Dedifferentiated amniotic fluid mesenchymal stem cell (primary cell): ENCODE measurements at regions not wholly inside any gene's neighbourhood (a gene's known extent, or its start where the extent isn't known, plus 50 kb on each side); places are given as distances from the start of the nearest gene placed in this dataset.
A peak's percentile ranks its signal among the peaks of the same experiment; 100 is the strongest.

Experiments used
- DNase-seq: peaks from one replicate; pipeline ENCODE4 v3.0.0-alpha.2; 2016; ENCODE audit errors: extremely low spot score

GRCh38 chr3:117254985-117255384, 545.4 kb downstream of the TUSC7 start:
- DNase-seq: no peak

DNA sequence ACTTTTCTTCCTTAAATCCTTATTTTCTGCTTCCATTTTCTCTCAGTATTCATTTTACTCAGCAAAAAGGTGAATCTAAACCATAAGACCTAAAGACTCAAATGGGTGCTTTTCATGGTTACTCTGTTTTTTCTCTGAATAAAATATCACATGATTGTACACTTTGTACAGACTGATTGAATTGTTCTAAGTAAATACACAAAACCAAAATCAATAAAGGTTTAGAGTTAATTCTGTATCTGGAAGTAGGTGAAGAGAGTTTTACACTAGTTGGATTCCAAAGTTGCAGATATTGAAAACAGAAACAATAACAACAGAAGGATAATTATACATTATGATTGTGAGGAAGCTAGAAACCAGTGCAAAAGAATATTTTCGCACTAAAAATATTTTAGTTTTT, 546.2 kb downstream of the TUSC7 start:
- no peak for DNase-seq

GRCh38 chr3:117261983-117262421, 552.4 kb downstream of the TUSC7 start:
- DNase-seq: no peak

GRCh38 chr3:117263270-117263669, 553.7 kb downstream of the TUSC7 start:
- no peak for DNase-seq

DNA sequence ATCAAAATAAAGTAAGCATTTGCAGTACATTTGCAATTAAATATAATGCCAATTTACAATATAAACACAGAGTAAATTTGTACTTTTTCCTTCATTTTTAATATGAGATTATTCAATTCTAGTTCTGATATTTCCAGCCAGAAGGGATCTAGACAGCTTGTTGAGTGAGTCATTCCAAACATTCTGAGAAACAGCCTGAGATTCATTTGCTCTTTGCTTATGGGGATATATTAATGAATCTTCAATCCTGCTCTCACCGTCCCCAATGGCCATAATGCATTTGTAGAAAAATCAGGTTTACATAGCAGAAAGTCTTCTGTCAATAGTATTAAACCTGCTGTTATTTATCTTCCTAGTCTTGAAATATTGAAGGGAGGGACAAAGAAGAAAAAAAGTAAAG, 554.2 kb downstream of the TUSC7 start:
- DNase-seq: no peak

- no peak for DNase-seq
Observed at GRCh38 chr3:117264204-117264994, 554.8 kb downstream of the TUSC7 start.

GRCh38 chr3:117266806-117267205, 557.2 kb downstream of the TUSC7 start:
- no peak for DNase-seq

DNA sequence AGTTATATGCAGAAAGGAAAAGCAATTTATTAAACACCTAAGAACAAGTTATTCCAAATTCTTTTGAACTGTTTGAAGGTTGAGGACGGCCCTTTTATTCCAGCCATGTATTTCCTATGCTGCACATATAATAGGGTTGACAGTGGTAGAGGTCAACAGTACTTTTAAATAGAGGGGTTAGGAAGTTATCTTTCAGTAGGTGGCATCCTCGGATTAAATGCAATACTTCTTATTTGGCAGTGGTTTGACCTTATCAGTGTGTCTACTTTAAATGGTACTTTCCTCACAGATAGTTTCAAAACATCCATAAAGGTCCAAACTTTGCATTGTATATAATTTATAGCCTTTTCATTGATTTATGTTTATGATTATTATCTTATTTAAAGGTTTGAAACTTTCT, 558.7 kb downstream of the TUSC7 start:
- DNase-seq: no peak

- DNase-seq: no peak
Observed at GRCh38 chr3:117272274-117272673, 562.7 kb downstream of the TUSC7 start.

- no peak for DNase-seq
Observed at GRCh38 chr3:117272876-117273523, 563.4 kb downstream of the TUSC7 start.

DNA sequence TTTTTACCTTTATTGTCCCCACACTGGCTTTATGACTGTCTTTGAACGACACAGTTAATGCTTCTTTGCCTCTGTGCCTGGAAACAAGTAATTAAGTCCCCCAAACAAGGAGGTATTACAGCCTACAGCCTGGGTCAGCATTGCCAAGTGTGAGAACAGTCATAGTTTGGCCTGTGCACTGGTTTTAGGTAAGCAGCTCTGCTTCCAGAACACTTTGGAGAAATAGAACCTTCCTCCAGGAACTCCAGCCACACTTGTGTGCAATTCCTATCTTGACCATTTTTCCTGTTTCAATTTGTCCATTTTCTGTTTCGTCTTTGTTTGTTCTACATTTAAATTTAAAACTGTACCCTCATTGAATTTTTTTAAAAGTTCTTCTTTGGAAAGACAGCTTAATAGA, 568.2 kb downstream of the TUSC7 start:
- DNase-seq: no peak

GRCh38 chr3:117278424-117279190, 569.0 kb downstream of the TUSC7 start:
- DNase-seq: no peak

DNA sequence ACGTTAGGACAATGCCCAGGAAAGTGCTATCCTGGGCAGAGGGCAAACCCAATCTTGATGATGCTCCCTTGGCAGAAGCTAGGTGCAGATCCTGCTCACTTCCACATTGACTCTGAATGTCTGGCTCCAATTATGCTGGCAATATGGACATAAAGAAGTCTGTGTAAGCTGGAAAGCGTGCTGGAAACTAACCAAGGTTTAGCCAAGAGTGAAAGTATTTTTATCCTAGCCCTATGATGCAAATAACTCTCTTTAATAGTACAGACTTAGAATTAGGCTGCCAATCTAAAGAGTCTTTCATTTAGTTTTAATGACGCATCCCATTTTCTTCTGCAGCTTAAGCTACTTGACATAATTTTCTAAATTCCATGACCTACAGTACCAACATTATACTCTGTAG, 571.8 kb downstream of the TUSC7 start:
- DNase-seq: peak; percentile 28

DNA sequence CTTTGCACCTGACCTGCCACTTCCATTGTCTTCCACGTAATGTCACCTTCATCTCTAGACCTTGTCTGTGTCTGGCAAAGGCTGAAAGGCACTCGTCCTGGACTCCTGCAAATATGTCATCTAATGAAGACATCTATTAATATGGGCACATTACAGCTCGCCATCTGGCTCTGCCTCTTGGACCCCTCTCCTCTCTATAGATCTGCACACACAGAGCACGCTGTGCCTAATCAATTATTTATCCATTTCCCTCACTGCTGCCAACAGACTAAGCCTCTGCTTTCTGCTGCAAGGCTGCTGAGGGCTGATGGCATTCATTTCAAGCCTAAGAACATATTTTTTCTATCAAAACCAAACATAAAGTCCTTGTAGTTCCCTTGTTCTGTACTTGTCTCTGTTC, 573.0 kb downstream of the TUSC7 start:
- DNase-seq: no peak

DNA sequence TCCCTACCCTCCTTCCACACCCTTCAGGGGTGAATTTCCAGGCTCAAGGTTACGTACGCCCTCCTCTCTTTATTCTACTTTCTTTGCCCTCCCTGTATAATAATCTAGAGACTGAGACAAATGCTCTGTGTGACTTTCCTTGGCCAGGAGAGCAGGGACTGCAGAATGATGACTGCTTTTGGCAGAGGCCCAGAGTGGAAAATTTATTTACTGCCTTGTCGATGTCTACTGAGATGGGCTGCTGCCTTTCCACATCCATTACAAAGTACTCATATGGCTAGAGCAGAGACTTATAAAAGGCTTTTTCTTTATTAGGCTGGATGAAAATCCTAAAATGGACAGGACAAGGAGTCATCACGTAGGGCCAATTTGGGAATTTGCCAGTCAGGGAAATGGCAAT, 576.2 kb downstream of the TUSC7 start:
- DNase-seq: no peak

DNA sequence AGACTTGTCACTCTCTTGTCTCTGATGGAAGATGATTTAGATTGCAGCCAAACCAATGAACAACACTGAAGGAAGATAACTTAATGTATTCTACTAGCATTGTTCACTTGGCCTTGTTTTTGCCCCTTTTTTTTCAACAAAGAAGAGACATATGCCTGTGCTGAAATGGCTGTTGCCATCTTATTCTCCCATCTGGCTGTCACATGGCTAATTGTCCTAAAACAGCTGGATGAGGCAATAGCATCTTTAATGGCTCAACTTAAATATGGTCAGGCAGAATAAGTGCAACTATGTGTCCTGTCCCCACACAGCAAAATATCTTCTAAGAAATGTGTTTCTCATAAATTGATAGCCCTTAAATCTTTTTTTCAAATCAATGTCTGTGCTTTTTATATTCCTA, 576.9 kb downstream of the TUSC7 start:
- no peak for DNase-seq

DNA sequence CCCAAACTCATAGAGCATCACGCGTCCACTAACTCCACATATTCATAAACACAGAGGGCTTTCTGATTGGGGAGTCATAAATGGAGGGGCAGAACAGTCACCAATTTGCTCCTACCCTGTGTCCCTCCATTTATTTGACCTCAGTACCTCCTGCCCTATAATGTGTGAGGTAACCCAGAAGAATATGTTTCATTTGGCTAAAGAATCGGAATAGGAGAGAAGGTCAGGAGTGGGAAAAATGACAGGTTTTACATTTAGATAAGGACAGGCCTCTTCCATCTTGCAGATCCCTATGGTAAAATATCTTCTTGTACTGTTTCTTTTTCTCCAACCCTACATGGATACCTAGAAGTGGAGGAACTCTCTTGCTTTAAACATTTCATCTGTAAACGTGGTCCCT, 578.0 kb downstream of the TUSC7 start:
- DNase-seq: no peak

- no peak for DNase-seq
Observed at GRCh38 chr3:117291476-117291875, 581.9 kb downstream of the TUSC7 start.

DNA sequence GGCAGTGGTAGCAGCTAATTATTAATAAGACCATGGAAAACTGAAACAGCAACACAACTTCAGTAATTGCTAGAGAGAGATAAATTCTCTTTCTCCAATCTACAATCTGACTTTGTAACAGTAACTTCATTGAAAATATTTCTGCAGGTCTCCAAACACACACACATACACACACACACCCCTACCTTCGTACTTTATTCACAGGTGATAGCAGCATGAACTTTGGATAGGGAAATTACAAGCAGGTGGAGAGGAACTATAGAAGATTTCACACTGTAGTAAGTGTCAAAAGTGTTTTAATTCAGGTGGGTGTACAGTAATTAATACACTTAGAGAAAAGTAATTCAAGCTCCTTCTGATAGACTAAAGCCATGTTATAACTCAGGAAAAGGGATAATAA, 587.5 kb downstream of the TUSC7 start:
- DNase-seq: no peak

DNA sequence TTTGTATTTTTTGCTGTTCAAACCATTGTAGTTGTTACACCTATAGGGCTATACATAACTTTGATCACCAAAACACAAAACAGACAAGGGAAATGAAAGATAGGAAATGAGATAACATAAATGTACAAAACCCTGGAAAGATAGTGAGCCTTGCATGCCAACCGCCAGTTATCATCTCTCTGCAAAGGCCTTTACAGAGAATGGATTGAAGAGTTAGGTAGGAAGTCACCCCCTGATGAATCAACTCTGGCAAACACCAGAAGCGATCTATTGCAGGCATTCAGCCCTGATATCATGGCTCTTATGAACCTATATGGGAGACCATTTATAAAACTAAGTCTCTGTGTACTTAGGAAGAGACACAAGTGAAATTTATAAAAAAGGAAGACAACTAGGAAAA, 588.0 kb downstream of the TUSC7 start:
- no peak for DNase-seq

- no peak for DNase-seq
Observed at GRCh38 chr3:117298273-117298672, 588.7 kb downstream of the TUSC7 start.

- DNase-seq: no peak
Observed at GRCh38 chr3:117302428-117302827, 592.8 kb downstream of the TUSC7 start.

GRCh38 chr3:117303443-117303842, 593.9 kb downstream of the TUSC7 start:
- DNase-seq: no peak
